HL-60 (cell line): ENCODE measurements at regions not wholly inside any gene's neighbourhood (a gene's known extent, or its start where the extent isn't known, plus 50 kb on each side); places are given as distances from the start of the nearest gene placed in this dataset.

Experiments
- DNase-seq, 2 experiments: peaks; one replicate each; pipeline ENCODE4 v3.0.0-alpha.2; 2010 to 2020; ENCODE audit warnings: low read depth in 1 of 2, low spot score in 1 of 2
- H3K27ac ChIP-seq: fragments of 250-450 bp; sonication (Bioruptor Pico); replicated peaks from 2 replicates; pipeline ENCODE4 v1.5.1; 2020; ENCODE audit warnings: mild to moderate bottlenecking, moderate library complexity
- H3K27me3 ChIP-seq: fragments of 250-450 bp; sonication (Bioruptor Pico); 2 replicates; pipeline ENCODE4 v1.5.1; 2021; ENCODE audit warnings: mild to moderate bottlenecking, moderate library complexity; ENCODE audit not compliant: insufficient read depth, poor library complexity, severe bottlenecking
- H3K4me3 ChIP-seq: replicated peaks from 2 replicates; pipeline ENCODE4 v1.5.1; 2011; ENCODE audit warnings: mild to moderate bottlenecking, control low read depth, low read length; ENCODE audit not compliant: insufficient read depth
- CTCF ChIP-seq: IDR thresholded peaks from one replicate; pipeline ENCODE4 v1.5.1; 2011; ENCODE audit warnings: low read length, control low read depth, inconsistent platforms; ENCODE audit not compliant: insufficient read depth
- GABPA ChIP-seq: IDR thresholded peaks from 2 replicates; pipeline ENCODE4 v1.6.1; 2012; ENCODE audit warnings: low read depth
- POLR2AphosphoS5 ChIP-seq: IDR thresholded peaks from 2 replicates; pipeline ENCODE4 v1.6.1; 2012; ENCODE audit warnings: low read depth
- REST ChIP-seq: IDR thresholded peaks from 2 replicates; pipeline ENCODE4 v1.6.1; 2012; ENCODE audit warnings: low read depth; ENCODE audit not compliant: insufficient replicate concordance
- SPI1 ChIP-seq: IDR thresholded peaks from 2 replicates; pipeline ENCODE4 v1.6.1; 2012; ENCODE audit warnings: low read depth, mild to moderate bottlenecking, borderline replicate concordance

GRCh38 chr10:125233726-125234125, 73.4 kb upstream of the CTBP2 start:
- TF ChIP-seq POLR2AphosphoS5 (no peak), GABPA (no peak), CTCF (no peak), REST (no peak), SPI1 (no peak)
- H3K4me3 ChIP-seq, result no peak overlapping the region
- H3K27ac ChIP-seq, result no peak overlapping the region
- no peaks in the 10 kb centered on the region for H3K27me3 ChIP-seq
- no peak for DNase-seq

GRCh38 chr10:125232841-125233240, 72.5 kb upstream of the CTBP2 start:
- DNase-seq, result no peak
- H3K27me3 ChIP-seq, result no peaks in the 10 kb centered on the region

GRCh38 chr10:125231813-125232475, 71.6 kb upstream of the CTBP2 start:
- H3K27ac ChIP-seq, result no peak overlapping the region
- DNase-seq, result no peak
- no peak overlapping the region for H3K4me3 ChIP-seq
- H3K27me3 ChIP-seq, result no peaks in the 10 kb centered on the region
- TF ChIP-seq REST, result no peak

More at GRCh38 chr10:125232841-125233240, 72.5 kb upstream of the CTBP2 start:
- Histone ChIP-seq H3K27ac (no peak overlapping the region), H3K4me3 (no peak overlapping the region)
- TF ChIP-seq POLR2AphosphoS5, result no peak

- Histone ChIP-seq H3K27ac (no peak overlapping the region), H3K4me3 (no peak overlapping the region), H3K27me3 (no peaks in the 10 kb centered on the region)
- no peak for DNase-seq
- TF ChIP-seq CTCF (no peak), POLR2AphosphoS5 (no peak), SPI1 (no peak), REST (no peak), GABPA (no peak)
Observed at GRCh38 chr10:125231116-125231812, 70.9 kb upstream of the CTBP2 start.
